ENCODE measurements at regions not wholly inside any gene's neighbourhood (a gene's known extent, or its start where the extent isn't known, plus 50 kb on each side); places are given as distances from the start of the nearest gene placed in this dataset.

DNA sequence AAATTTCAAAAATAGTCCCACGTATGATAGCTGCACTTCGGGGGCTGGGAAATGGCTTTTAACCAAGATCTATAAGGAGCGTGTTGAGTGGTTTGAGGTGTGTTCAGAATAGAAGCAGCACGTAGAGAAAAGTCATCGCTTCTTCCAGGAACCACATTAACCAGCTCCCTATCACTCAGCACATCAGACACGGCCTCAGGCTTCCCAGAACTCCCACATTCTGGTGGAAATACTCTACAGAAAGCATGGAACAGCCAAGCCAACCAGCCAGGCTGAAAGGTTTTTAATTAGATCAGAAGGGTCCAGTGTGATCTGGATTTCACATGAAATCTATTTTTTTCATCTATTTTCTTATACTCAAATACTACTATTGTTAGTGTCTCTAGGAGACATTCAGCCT lies 231.5 kb upstream of the NRP1 start:
- 71% methylated on average over 1 of the region's 6 CpGs for WGBS (ENCODE audit: insufficient coverage)
- intact Hi-C loops (cut with micrococcal nuclease), result no loop called here
- Mint-ChIP-seq H3K36me3 (no peaks in the 10 kb centered on the region), H3K4me1 (peaks cover 26% of the 10 kb centered on the region), H3K27me3 (ENCODE audit: low read depth in 3 of 3) (peaks cover 2 to 5% (median 4%) of the 10 kb centered on the region in 3 donors), H3K9me3 (peaks cover 0 to 6% (median 0%) of the 10 kb centered on the region in 7 donors), H3K27ac (no peak overlapping the region), H3K4me3 (no peak overlapping the region)
- DNase-seq, result no peak
- Histone ChIP-seq H3K79me2 (ENCODE audit: insufficient read depth, low read length) (no peaks in the 10 kb centered on the region), H3K36me3 (replicated peaks in 1 of 2; ENCODE audit: control insufficient read depth in 1 of 2, insufficient read depth in 2 of 2, low read length in 2 of 2) (no peaks in the 10 kb centered on the region), H3K27me3 (ENCODE audit: control insufficient read depth in 2 of 2, insufficient read depth in 2 of 2, low read length in 2 of 2) (no peaks in the 10 kb centered on the region), H2AFZ (ENCODE audit: insufficient read depth, low read depth, low read length, poor library complexity, severe bottlenecking) (no peak overlapping the region), H3K4me3 (replicated peaks in 1 of 3; ENCODE audit: low read depth in 2 of 3, low read length in 3 of 3) (no peak overlapping the region), H3K9me3 (replicated peaks in 1 of 2; ENCODE audit: control insufficient read depth in 1 of 2, insufficient read depth in 1 of 2, low read length in 2 of 2) (no peaks in the 10 kb centered on the region), H3K27ac (ENCODE audit: low read depth in 1 of 2, low read length in 2 of 2) (no peak overlapping the region), H3K4me1 (ENCODE audit: control insufficient read depth in 1 of 2, insufficient read depth in 2 of 2, low read length in 2 of 2) (peaks cover 22 to 25% of the 10 kb centered on the region in 2 donors), H3K4me2 (replicated peaks; ENCODE audit: extremely low read depth, low read length, poor library complexity, severe bottlenecking) (no peak overlapping the region), H3K9ac (ENCODE audit: insufficient read depth, low read length, poor library complexity, severe bottlenecking) (no peak overlapping the region), H4K20me1 (ENCODE audit: insufficient read depth, low read length) (no peaks in the 10 kb centered on the region)
- TF ChIP-seq, protein P1, sequence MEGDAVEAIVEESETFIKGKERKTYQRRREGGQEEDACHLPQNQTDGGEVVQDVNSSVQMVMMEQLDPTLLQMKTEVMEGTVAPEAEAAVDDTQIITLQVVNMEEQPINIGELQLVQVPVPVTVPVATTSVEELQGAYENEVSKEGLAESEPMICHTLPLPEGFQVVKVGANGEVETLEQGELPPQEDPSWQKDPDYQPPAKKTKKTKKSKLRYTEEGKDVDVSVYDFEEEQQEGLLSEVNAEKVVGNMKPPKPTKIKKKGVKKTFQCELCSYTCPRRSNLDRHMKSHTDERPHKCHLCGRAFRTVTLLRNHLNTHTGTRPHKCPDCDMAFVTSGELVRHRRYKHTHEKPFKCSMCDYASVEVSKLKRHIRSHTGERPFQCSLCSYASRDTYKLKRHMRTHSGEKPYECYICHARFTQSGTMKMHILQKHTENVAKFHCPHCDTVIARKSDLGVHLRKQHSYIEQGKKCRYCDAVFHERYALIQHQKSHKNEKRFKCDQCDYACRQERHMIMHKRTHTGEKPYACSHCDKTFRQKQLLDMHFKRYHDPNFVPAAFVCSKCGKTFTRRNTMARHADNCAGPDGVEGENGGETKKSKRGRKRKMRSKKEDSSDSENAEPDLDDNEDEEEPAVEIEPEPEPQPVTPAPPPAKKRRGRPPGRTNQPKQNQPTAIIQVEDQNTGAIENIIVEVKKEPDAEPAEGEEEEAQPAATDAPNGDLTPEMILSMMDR (IDR thresholded peaks at IDR 0.05), result no peak

DNA sequence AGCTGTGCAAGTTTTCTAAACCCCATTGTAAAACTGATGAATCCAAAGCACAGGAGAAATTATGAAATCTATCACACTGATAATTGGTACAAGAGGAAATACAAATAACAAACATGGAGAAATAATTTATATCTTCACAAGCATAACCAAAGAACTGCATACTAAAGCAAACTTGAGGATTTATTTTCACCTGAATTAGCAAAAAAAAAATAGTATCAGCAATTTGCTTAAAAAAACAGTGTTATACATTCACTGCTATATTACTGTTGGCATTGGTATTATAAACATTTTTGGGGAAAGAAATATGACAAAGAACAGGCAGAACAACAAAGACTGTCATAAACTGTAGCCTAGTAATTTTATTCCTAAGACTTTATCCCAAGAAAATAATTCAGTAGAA lies 230.8 kb upstream of the NRP1 start:
- Mint-ChIP-seq H3K9me3 (peaks cover 0 to 6% (median 0%) of the 10 kb centered on the region in 7 donors), H3K27me3 (ENCODE audit: low read depth in 3 of 3) (peaks cover 2 to 5% (median 4%) of the 10 kb centered on the region in 3 donors), H3K4me3 (no peak overlapping the region), H3K36me3 (no peaks in the 10 kb centered on the region), H3K27ac (no peak overlapping the region), H3K4me1 (peaks cover 18% of the 10 kb centered on the region)
- no peak overlapping the region for H3K4me2 ChIP-seq (replicated peaks; ENCODE audit: extremely low read depth, low read length, poor library complexity, severe bottlenecking)
- H3K9me3 ChIP-seq (replicated peaks in 1 of 2; ENCODE audit: control insufficient read depth in 1 of 2, insufficient read depth in 1 of 2, low read length in 2 of 2), result no peaks in the 10 kb centered on the region
- DNase-seq, result no peak
- H3K27me3 ChIP-seq (ENCODE audit: control insufficient read depth in 2 of 2, insufficient read depth in 2 of 2, low read length in 2 of 2), result no peaks in the 10 kb centered on the region
- no peak overlapping the region for H2AFZ ChIP-seq (ENCODE audit: insufficient read depth, low read depth, low read length, poor library complexity, severe bottlenecking)
- H3K9ac ChIP-seq (ENCODE audit: insufficient read depth, low read length, poor library complexity, severe bottlenecking), result no peak overlapping the region
- no peaks in the 10 kb centered on the region for H3K36me3 ChIP-seq (replicated peaks in 1 of 2; ENCODE audit: control insufficient read depth in 1 of 2, insufficient read depth in 2 of 2, low read length in 2 of 2)
- no peaks in the 10 kb centered on the region for H3K79me2 ChIP-seq (ENCODE audit: insufficient read depth, low read length)
- H4K20me1 ChIP-seq (ENCODE audit: insufficient read depth, low read length), result no peaks in the 10 kb centered on the region
- TF ChIP-seq, protein P1 (IDR thresholded peaks at IDR 0.05), result no peak
- H3K4me1 ChIP-seq (ENCODE audit: control insufficient read depth in 1 of 2, insufficient read depth in 2 of 2, low read length in 2 of 2), result peaks cover 14 to 17% of the 10 kb centered on the region in 2 donors
- H3K27ac ChIP-seq (ENCODE audit: low read depth in 1 of 2, low read length in 2 of 2), result no peak overlapping the region
- H3K4me3 ChIP-seq (replicated peaks in 1 of 3; ENCODE audit: low read depth in 2 of 3, low read length in 3 of 3), result no peak overlapping the region
- intact Hi-C loops (cut with micrococcal nuclease), result no loop called here

Measured in CD14-positive monocyte (primary cell).